Hepatocyte (in vitro differentiated cells): ENCODE measurements at regions not wholly inside any gene's neighbourhood (a gene's known extent, or its start where the extent isn't known, plus 50 kb on each side); places are given as distances from the start of the nearest gene placed in this dataset.

Experiments used
- DNase-seq: peaks from one replicate; pipeline ENCODE4 v3.0.0-alpha.2; 2016; ENCODE audit warnings: low spot score
- H2AFZ ChIP-seq: fragments of 200-600 bp; sonication (generic); 2 replicates; pipeline ENCODE4 v1.6.0; 2016; ENCODE audit warnings: antibody characterized with exemption, mild to moderate bottlenecking
- H3K27ac ChIP-seq: fragments of 200-600 bp; sonication (generic); 2 replicates; pipeline ENCODE4 v1.5.1; 2016; ENCODE audit warnings: mild to moderate bottlenecking
- H3K27me3 ChIP-seq: fragments of 200-600 bp; sonication (generic); 2 replicates; pipeline ENCODE4 v1.6.1; 2016
- H3K36me3 ChIP-seq: fragments of 200-600 bp; sonication (generic); replicated peaks from 2 replicates; pipeline ENCODE4 v1.5.1; 2016; ENCODE audit warnings: low read depth; ENCODE audit not compliant: insufficient read depth
- H3K4me1 ChIP-seq: fragments of 200-600 bp; sonication (generic); 2 replicates; pipeline ENCODE4 v1.5.1; 2016; ENCODE audit warnings: mild to moderate bottlenecking, moderate library complexity; ENCODE audit not compliant: insufficient read depth
- H3K4me2 ChIP-seq: fragments of 200-600 bp; sonication (generic); 2 replicates; pipeline ENCODE4 v1.6.0; 2016
- H3K4me3 ChIP-seq: fragments of 200-600 bp; sonication (generic); 2 replicates; pipeline ENCODE4 v1.5.1; 2016; ENCODE audit warnings: mild to moderate bottlenecking
- H3K79me2 ChIP-seq: fragments of 200-600 bp; sonication (generic); 2 replicates; pipeline ENCODE4 v1.6.0; 2017; ENCODE audit warnings: mild to moderate bottlenecking
- H3K9me2 ChIP-seq: fragments of 200-600 bp; sonication (generic); replicated peaks from 2 replicates; pipeline ENCODE4 v1.6.0; 2017; ENCODE audit warnings: mild to moderate bottlenecking; ENCODE audit not compliant: insufficient read depth
- H3K9me3 ChIP-seq: fragments of 200-600 bp; sonication (generic); 2 replicates; pipeline ENCODE4 v1.5.1; 2016; ENCODE audit warnings: low read depth, mild to moderate bottlenecking
- H4K20me1 ChIP-seq: fragments of 200-600 bp; sonication (generic); 2 replicates; pipeline ENCODE4 v1.6.0; 2016; ENCODE audit warnings: mild to moderate bottlenecking; ENCODE audit not compliant: insufficient read depth, poor library complexity, severe bottlenecking
- EZH2 ChIP-seq: fragments of 200-600 bp; sonication (generic); IDR thresholded peaks from 2 replicates; pipeline ENCODE4 v1.6.1; 2016; ENCODE audit warnings: antibody characterized with exemption, mild to moderate bottlenecking, borderline replicate concordance
- EZH2phosphoT487 ChIP-seq: fragments of 200-600 bp; sonication (generic); IDR thresholded peaks from one replicate; pipeline ENCODE4 v1.6.1; 2018; ENCODE audit warnings: antibody characterized with exemption, mild to moderate bottlenecking, low read depth, moderate library complexity; ENCODE audit not compliant: unreplicated experiment, severe bottlenecking
- WGBS: methylation state at CpG from one replicate; pipeline ENCODE4 v1.1.6; 2016; ENCODE audit warnings: low lambda C conversion rate; ENCODE audit errors: missing lambda C conversion rate; 5-methylcytosine and 5-hydroxymethylcytosine counted together
- TF ChIP-seq, protein P1 (sequence below): fragments of 200-600 bp; sonication (generic); IDR thresholded peaks from 2 replicates; pipeline ENCODE4 v1.5.1; 2016; ENCODE audit warnings: antibody characterized with exemption, mild to moderate bottlenecking; ENCODE audit not compliant: poor library complexity

DNA sequence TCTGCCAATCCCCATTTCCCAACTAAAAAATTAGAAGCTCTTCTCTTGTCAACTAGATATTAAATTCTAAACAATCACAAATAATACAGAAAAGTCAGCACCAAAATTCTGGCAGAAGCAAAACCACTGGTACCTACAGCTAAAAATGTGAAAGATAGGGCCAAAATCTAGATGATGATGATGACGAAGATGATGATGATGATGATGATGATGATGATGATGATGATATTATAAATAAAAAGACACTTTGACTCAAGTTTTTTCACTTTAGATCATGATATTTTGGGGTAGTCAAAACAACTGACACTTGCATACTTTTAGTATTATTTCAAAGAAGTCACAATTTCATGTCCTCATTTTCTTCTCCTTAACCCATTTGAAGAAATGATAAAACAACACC is 470.1 kb upstream of the NR2F2 start:
- H3K4me2 ChIP-seq: no peak overlapping the region
- no peaks in the 10 kb centered on the region for H3K9me3 ChIP-seq
- H2AFZ ChIP-seq: no peak overlapping the region
- 100% methylated on average over 1 of the region's 1 CpG for WGBS
- no peaks in the 10 kb centered on the region for H3K9me2 ChIP-seq
- TF ChIP-seq EZH2phosphoT487 (no peak), EZH2 (no peak)
- TF ChIP-seq, protein P1, sequence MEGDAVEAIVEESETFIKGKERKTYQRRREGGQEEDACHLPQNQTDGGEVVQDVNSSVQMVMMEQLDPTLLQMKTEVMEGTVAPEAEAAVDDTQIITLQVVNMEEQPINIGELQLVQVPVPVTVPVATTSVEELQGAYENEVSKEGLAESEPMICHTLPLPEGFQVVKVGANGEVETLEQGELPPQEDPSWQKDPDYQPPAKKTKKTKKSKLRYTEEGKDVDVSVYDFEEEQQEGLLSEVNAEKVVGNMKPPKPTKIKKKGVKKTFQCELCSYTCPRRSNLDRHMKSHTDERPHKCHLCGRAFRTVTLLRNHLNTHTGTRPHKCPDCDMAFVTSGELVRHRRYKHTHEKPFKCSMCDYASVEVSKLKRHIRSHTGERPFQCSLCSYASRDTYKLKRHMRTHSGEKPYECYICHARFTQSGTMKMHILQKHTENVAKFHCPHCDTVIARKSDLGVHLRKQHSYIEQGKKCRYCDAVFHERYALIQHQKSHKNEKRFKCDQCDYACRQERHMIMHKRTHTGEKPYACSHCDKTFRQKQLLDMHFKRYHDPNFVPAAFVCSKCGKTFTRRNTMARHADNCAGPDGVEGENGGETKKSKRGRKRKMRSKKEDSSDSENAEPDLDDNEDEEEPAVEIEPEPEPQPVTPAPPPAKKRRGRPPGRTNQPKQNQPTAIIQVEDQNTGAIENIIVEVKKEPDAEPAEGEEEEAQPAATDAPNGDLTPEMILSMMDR: no peak
- H3K27me3 ChIP-seq: no peaks in the 10 kb centered on the region
- no peaks in the 10 kb centered on the region for H3K4me1 ChIP-seq
- no peaks in the 10 kb centered on the region for H3K79me2 ChIP-seq
- H4K20me1 ChIP-seq: no peaks in the 10 kb centered on the region
- H3K36me3 ChIP-seq: no peaks in the 10 kb centered on the region
- DNase-seq: no peak
- no peak overlapping the region for H3K4me3 ChIP-seq
- no peak overlapping the region for H3K27ac ChIP-seq

DNA sequence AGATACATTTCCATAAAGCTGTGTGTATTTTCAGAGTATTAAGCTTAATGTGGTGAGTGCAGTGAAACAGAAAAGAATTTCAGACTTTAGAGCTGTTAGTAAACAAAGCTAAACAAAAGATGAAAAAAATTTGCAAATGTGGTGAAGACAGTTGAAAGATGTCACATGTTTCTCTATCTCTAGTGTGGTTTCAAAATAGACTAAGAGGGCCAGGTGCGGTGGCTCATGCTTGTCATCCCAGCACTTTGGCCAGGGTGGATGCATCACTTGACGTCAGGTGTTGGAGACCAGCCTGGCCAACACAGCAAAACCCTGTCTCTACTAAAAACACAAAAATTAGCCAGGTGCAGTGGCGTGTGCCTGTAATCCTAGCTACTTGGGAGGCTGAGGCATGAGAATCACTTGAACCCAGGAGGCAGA is 466.0 kb upstream of the NR2F2 start:
- WGBS: 94% methylated on average over 3 of the region's 3 CpGs

GRCh38 chr15:95865330-95865739 is 465.2 kb upstream of the NR2F2 start:
- H3K36me3 ChIP-seq: no peaks in the 10 kb centered on the region
- H3K4me1 ChIP-seq: no peaks in the 10 kb centered on the region
- H2AFZ ChIP-seq: no peak overlapping the region
- no peak overlapping the region for H3K4me3 ChIP-seq
- no peak overlapping the region for H3K4me2 ChIP-seq
- H3K27me3 ChIP-seq: no peaks in the 10 kb centered on the region
- TF ChIP-seq, protein P1: no peak
- TF ChIP-seq EZH2phosphoT487: no peak
- no peak overlapping the region for H3K27ac ChIP-seq
- no peaks in the 10 kb centered on the region for H3K9me2 ChIP-seq
- H4K20me1 ChIP-seq: no peaks in the 10 kb centered on the region
- H3K79me2 ChIP-seq: no peaks in the 10 kb centered on the region
- no peak for DNase-seq
- 83% methylated on average over 4 of the region's 4 CpGs for WGBS
- no peaks in the 10 kb centered on the region for H3K9me3 ChIP-seq

More for the DNA sequence above, 466.0 kb upstream of the NR2F2 start:
- Histone ChIP-seq H3K9me3 (no peaks in the 10 kb centered on the region), H3K79me2 (no peaks in the 10 kb centered on the region), H3K36me3 (no peaks in the 10 kb centered on the region), H3K27me3 (no peaks in the 10 kb centered on the region), H3K27ac (no peak overlapping the region), H4K20me1 (no peaks in the 10 kb centered on the region), H2AFZ (no peak overlapping the region), H3K4me1 (no peaks in the 10 kb centered on the region), H3K9me2 (no peaks in the 10 kb centered on the region), H3K4me3 (no peak overlapping the region), H3K4me2 (no peak overlapping the region)
- DNase-seq: no peak
- TF ChIP-seq, protein P1: no peak
- no peak for TF ChIP-seq EZH2phosphoT487
- TF ChIP-seq EZH2: no peak

GRCh38 chr15:95866711-95867440 is 463.6 kb upstream of the NR2F2 start:
- Histone ChIP-seq H3K27ac (no peak overlapping the region), H3K9me3 (no peaks in the 10 kb centered on the region), H3K4me3 (no peak overlapping the region), H3K36me3 (no peaks in the 10 kb centered on the region), H3K27me3 (no peaks in the 10 kb centered on the region), H3K4me2 (no peak overlapping the region), H2AFZ (no peak overlapping the region), H3K79me2 (no peaks in the 10 kb centered on the region), H4K20me1 (no peaks in the 10 kb centered on the region), H3K4me1 (no peaks in the 10 kb centered on the region), H3K9me2 (no peaks in the 10 kb centered on the region)
- DNase-seq: no peak
- TF ChIP-seq, protein P1: no peak
- TF ChIP-seq EZH2 (no peak), EZH2phosphoT487 (no peak)
- WGBS: 50% methylated on average over 8 of the region's 8 CpGs
